Activated T-cell treated with anti-CD3 and anti-CD28 coated beads, Interleukin-2, amount 50 U/mL, for 4 hours (primary cell): ENCODE measurements at regions not wholly inside any gene's neighbourhood (a gene's known extent, or its start where the extent isn't known, plus 50 kb on each side); places are given as distances from the start of the nearest gene placed in this dataset.
"Not testable (repeated sequence)": the region's sequence is repeated elsewhere in the genome, so short reads cannot be mapped to it uniquely, and the experiment has no call there.

Source experiments
- ATAC-seq, 2 donors: fragments of 200-7000 bp; cut with Tn5 transposase; one replicate each; pipeline ENCODE4 v1.10.0; 2021
- DNase-seq: peaks from one replicate; pipeline ENCODE4 v3.0.0-alpha.2; 2020
- H3K27me3 Mint-ChIP-seq: one replicate; pipeline ENCODE4 v1.8.0; 2021; ENCODE audit warnings: low read depth, mixed read lengths
- H3K36me3 Mint-ChIP-seq: one replicate; pipeline ENCODE4 v1.8.0; 2022; ENCODE audit warnings: mixed read lengths; ENCODE audit not compliant: insufficient read depth
- H3K4me1 Mint-ChIP-seq: one replicate; pipeline ENCODE4 v1.8.0; 2021; ENCODE audit warnings: low read depth, mixed read lengths
- H3K4me3 Mint-ChIP-seq: one replicate; pipeline ENCODE4 v1.8.0; 2021; ENCODE audit warnings: mild to moderate bottlenecking, moderate library complexity, mixed read lengths
- H3K9me3 Mint-ChIP-seq: one replicate; pipeline ENCODE4 v1.8.0; 2021; ENCODE audit warnings: mixed read lengths

GRCh38 chr5:38777111-38777510 is 68.7 kb upstream of the OSMR start:
- peaks cover 10% of the 10 kb centered on the region for H3K27me3 Mint-ChIP-seq
- no peak for DNase-seq
- H3K4me1 Mint-ChIP-seq: no peaks in the 10 kb centered on the region
- no peak overlapping the region for H3K4me3 Mint-ChIP-seq
- ATAC-seq: no peak
- no peaks in the 10 kb centered on the region for H3K36me3 Mint-ChIP-seq
- peaks cover 4% of the 10 kb centered on the region for H3K9me3 Mint-ChIP-seq

- Mint-ChIP-seq H3K36me3 (no peaks in the 10 kb centered on the region), H3K4me3 (no peak overlapping the region), H3K4me1 (no peaks in the 10 kb centered on the region), H3K9me3 (peaks cover 4% of the 10 kb centered on the region), H3K27me3 (peaks cover 8% of the 10 kb centered on the region)
- DNase-seq (no peak), ATAC-seq (no peak)
Observed at GRCh38 chr5:38780316-38780715, 65.5 kb upstream of the OSMR start.

- H3K4me1 Mint-ChIP-seq: no peaks in the 10 kb centered on the region
- no peak for DNase-seq
- no peak overlapping the region for H3K4me3 Mint-ChIP-seq
- peaks cover 8% of the 10 kb centered on the region for H3K27me3 Mint-ChIP-seq
- no peak for ATAC-seq
- H3K36me3 Mint-ChIP-seq: no peaks in the 10 kb centered on the region
- peaks cover 4% of the 10 kb centered on the region for H3K9me3 Mint-ChIP-seq
Observed at GRCh38 chr5:38780945-38781344, 64.9 kb upstream of the OSMR start.

GRCh38 chr5:38782180-38782835 is 63.5 kb upstream of the OSMR start:
- no peaks in the 10 kb centered on the region for H3K36me3 Mint-ChIP-seq
- DNase-seq: no peak
- H3K4me3 Mint-ChIP-seq: no peak overlapping the region
- no peak for ATAC-seq
- H3K9me3 Mint-ChIP-seq: peaks cover 4% of the 10 kb centered on the region
- H3K4me1 Mint-ChIP-seq: no peaks in the 10 kb centered on the region
- H3K27me3 Mint-ChIP-seq: peaks cover 10% of the 10 kb centered on the region

GRCh38 chr5:38783011-38783561 is 62.7 kb upstream of the OSMR start:
- no peak for ATAC-seq
- Mint-ChIP-seq H3K36me3 (no peaks in the 10 kb centered on the region), H3K27me3 (peaks cover 10% of the 10 kb centered on the region), H3K9me3 (peaks cover 8% of the 10 kb centered on the region), H3K4me3 (no peak overlapping the region), H3K4me1 (no peaks in the 10 kb centered on the region)
- no peak for DNase-seq

GRCh38 chr5:38789134-38789533 is 56.7 kb upstream of the OSMR start:
- ATAC-seq: no peak

GRCh38 chr5:38789777-38790176 is 56.0 kb upstream of the OSMR start:
- DNase-seq (no peak), ATAC-seq (no peak)
- Mint-ChIP-seq H3K9me3 (peaks cover 4% of the 10 kb centered on the region), H3K27me3 (peaks cover 10% of the 10 kb centered on the region), H3K36me3 (no peaks in the 10 kb centered on the region), H3K4me3 (no peak overlapping the region), H3K4me1 (no peaks in the 10 kb centered on the region)

More at GRCh38 chr5:38789134-38789533, 56.7 kb upstream of the OSMR start:
- no peak overlapping the region for H3K4me3 Mint-ChIP-seq
- peaks cover 4% of the 10 kb centered on the region for H3K9me3 Mint-ChIP-seq
- no peaks in the 10 kb centered on the region for H3K36me3 Mint-ChIP-seq
- no peak for DNase-seq
- peaks cover 10% of the 10 kb centered on the region for H3K27me3 Mint-ChIP-seq
- no peaks in the 10 kb centered on the region for H3K4me1 Mint-ChIP-seq

- Mint-ChIP-seq H3K36me3 (no peaks in the 10 kb centered on the region), H3K27me3 (peaks cover 10% of the 10 kb centered on the region), H3K4me3 (no peak overlapping the region), H3K9me3 (peaks cover 4% of the 10 kb centered on the region), H3K4me1 (no peaks in the 10 kb centered on the region)
- DNase-seq: no peak
- no peak for ATAC-seq
Observed at GRCh38 chr5:38790268-38790667, 55.5 kb upstream of the OSMR start.

GRCh38 chr5:38790891-38791290 is 54.9 kb upstream of the OSMR start:
- H3K36me3 Mint-ChIP-seq: no peaks in the 10 kb centered on the region

GRCh38 chr5:38793099-38793498 is 52.7 kb upstream of the OSMR start:
- no peak for ATAC-seq
- H3K27me3 Mint-ChIP-seq: peaks cover 10% of the 10 kb centered on the region
- no peaks in the 10 kb centered on the region for H3K4me1 Mint-ChIP-seq
- H3K36me3 Mint-ChIP-seq: no peaks in the 10 kb centered on the region
- no peak overlapping the region for H3K4me3 Mint-ChIP-seq
- no peaks in the 10 kb centered on the region for H3K9me3 Mint-ChIP-seq
- no peak for DNase-seq

More at GRCh38 chr5:38790891-38791290, 54.9 kb upstream of the OSMR start:
- H3K9me3 Mint-ChIP-seq: peaks cover 4% of the 10 kb centered on the region
- no peak for DNase-seq
- no peaks in the 10 kb centered on the region for H3K4me1 Mint-ChIP-seq
- H3K4me3 Mint-ChIP-seq: no peak overlapping the region
- no peak for ATAC-seq
- H3K27me3 Mint-ChIP-seq: peaks cover 10% of the 10 kb centered on the region

- H3K27me3 Mint-ChIP-seq: peaks cover 10% of the 10 kb centered on the region
- not testable (repeated sequence) for H3K9me3 Mint-ChIP-seq
Observed at GRCh38 chr5:38794037-38794436, 51.8 kb upstream of the OSMR start.

GRCh38 chr5:38794986-38795385 is 50.8 kb upstream of the OSMR start:
- H3K27me3 Mint-ChIP-seq: peaks cover 9% of the 10 kb centered on the region
- no peaks in the 10 kb centered on the region for H3K36me3 Mint-ChIP-seq
- H3K9me3 Mint-ChIP-seq: no peaks in the 10 kb centered on the region
- ATAC-seq (no peak), DNase-seq (no peak)
- H3K4me1 Mint-ChIP-seq: no peaks in the 10 kb centered on the region
- no peak overlapping the region for H3K4me3 Mint-ChIP-seq

More at GRCh38 chr5:38794037-38794436, 51.8 kb upstream of the OSMR start:
- not testable (repeated sequence) for H3K4me3 Mint-ChIP-seq, H3K36me3 Mint-ChIP-seq, H3K4me1 Mint-ChIP-seq, DNase-seq
- ATAC-seq: peak; percentile 54 to 64

- no peak overlapping the region for H3K4me3 Mint-ChIP-seq
- H3K27me3 Mint-ChIP-seq: peaks cover 5% of the 10 kb centered on the region
- H3K4me1 Mint-ChIP-seq: no peaks in the 10 kb centered on the region
- DNase-seq (no peak), ATAC-seq (peak in 1 of 2 donors; percentile 33)
- no peaks in the 10 kb centered on the region for H3K36me3 Mint-ChIP-seq
- no peaks in the 10 kb centered on the region for H3K9me3 Mint-ChIP-seq
Observed at GRCh38 chr5:38795986-38796741, 49.6 kb upstream of the OSMR start.
